ENCODE measurements at regions not wholly inside any gene's neighbourhood (a gene's known extent, or its start where the extent isn't known, plus 50 kb on each side); places are given as distances from the start of the nearest gene placed in this dataset.

DNA sequence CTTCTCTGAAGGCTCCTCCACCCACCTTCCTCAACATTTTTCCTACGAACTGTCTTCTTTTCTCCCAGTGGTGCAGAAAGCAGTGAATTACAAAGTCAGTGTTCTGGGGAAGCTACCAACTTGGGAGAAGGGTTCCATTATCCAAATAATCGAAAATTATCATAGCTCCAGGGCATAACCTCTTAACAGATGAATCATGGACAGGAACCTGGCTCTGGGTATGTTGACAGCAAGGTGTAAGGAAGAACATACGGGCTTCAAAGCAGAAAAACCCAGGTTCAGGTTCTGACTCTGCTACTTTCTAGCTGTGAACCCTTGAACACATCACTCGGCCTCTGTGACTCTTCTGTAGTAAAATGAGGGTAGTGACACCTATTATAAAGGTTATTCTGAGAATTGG lies 351.3 kb downstream of the ENC1 start:
- Histone ChIP-seq H3F3A (ENCODE audit: low read depth) (no peaks in the 10 kb centered on the region), H2AFZ (ENCODE audit: low read length) (no peak overlapping the region), H3K9me3 (ENCODE audit: insufficient read depth, low read depth, low read length) (no peaks in the 10 kb centered on the region), H3K36me3 (ENCODE audit: insufficient read depth, low read length) (no peaks in the 10 kb centered on the region), H3K79me2 (ENCODE audit: insufficient read depth, low read length) (no peaks in the 10 kb centered on the region), H3K27me3 (ENCODE audit: insufficient read depth, low read length, poor library complexity, severe bottlenecking) (no peaks in the 10 kb centered on the region), H3K9ac (ENCODE audit: low read depth, low read length, poor library complexity, severe bottlenecking) (no peak overlapping the region), H3K9me2 (replicated peaks; ENCODE audit: low read depth, low read length) (no peaks in the 10 kb centered on the region), H4K20me1 (ENCODE audit: insufficient read depth, low read length, poor library complexity, severe bottlenecking) (no peaks in the 10 kb centered on the region), H3K4me1 (ENCODE audit: insufficient read depth, low read length, poor library complexity, severe bottlenecking) (peaks cover 7% of the 10 kb centered on the region), H3K4me2 (ENCODE audit: low read depth, low read length, poor library complexity, severe bottlenecking) (no peak overlapping the region), H3K4me3 (ENCODE audit: low read length, poor library complexity, severe bottlenecking) (no peak overlapping the region)
- no peak for TF ChIP-seq EZH2phosphoT487 (IDR thresholded peaks at IDR 0.05; ENCODE audit: borderline replicate concordance)
- TF ChIP-seq, protein P1, sequence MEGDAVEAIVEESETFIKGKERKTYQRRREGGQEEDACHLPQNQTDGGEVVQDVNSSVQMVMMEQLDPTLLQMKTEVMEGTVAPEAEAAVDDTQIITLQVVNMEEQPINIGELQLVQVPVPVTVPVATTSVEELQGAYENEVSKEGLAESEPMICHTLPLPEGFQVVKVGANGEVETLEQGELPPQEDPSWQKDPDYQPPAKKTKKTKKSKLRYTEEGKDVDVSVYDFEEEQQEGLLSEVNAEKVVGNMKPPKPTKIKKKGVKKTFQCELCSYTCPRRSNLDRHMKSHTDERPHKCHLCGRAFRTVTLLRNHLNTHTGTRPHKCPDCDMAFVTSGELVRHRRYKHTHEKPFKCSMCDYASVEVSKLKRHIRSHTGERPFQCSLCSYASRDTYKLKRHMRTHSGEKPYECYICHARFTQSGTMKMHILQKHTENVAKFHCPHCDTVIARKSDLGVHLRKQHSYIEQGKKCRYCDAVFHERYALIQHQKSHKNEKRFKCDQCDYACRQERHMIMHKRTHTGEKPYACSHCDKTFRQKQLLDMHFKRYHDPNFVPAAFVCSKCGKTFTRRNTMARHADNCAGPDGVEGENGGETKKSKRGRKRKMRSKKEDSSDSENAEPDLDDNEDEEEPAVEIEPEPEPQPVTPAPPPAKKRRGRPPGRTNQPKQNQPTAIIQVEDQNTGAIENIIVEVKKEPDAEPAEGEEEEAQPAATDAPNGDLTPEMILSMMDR (conservative IDR thresholded peaks at IDR 0.05; ENCODE audit: low read length) = no peak

DNA sequence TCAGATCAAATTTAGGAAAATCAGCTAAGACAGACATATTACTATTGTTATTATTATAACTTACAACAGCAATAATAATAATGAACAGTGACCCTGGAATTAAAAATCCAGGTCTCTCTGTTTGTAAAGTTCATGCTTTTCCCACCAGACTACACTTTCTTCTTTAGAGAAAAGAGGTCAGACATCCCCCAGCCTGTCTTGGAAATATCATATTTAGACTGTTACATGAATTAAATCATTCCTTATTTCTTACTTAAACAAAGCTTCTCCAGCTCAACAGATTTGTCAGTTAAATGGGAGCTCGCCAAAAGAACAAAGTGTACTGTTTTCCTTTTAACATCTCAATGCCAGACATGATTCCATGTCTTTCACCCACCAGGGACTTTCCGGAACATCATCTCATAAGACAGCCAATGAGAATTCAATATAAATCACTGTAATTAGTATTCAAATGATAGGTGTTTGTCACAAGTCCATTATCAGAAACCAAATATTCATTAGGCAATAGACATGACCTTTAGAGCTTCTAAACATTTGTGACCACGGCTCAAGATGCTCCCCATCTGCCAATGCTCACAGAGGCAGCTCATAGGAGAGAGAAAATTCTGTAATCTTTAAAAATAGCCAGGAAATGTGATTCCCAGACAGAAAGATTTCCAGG lies 351.9 kb downstream of the ENC1 start:
- TF ChIP-seq EZH2phosphoT487 (IDR thresholded peaks at IDR 0.05; ENCODE audit: borderline replicate concordance) = no peak
- TF ChIP-seq, protein P1 (conservative IDR thresholded peaks at IDR 0.05; ENCODE audit: low read length) = no peak

DNA sequence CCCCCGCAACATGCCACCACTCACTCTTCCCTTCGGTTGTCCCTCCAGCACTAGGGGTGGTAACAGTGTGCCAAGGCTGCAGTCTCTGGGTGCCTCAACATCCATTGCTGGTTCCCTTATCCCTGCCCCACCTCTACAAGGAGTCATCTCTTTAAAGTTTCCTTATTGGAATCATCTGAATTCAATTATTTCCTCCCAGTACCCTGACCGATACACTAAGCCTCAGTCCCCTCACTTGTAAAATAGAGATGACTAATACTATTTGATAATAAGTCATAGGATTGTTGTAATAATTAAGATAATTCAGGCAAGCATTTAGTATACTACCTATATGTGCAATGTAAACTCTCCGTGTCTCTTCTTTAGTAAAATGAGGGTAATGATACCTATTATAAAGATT lies 352.5 kb downstream of the ENC1 start:
- H3K9ac ChIP-seq (ENCODE audit: low read depth, low read length, poor library complexity, severe bottlenecking) = no peak overlapping the region
- no peak for TF ChIP-seq EZH2phosphoT487 (IDR thresholded peaks at IDR 0.05; ENCODE audit: borderline replicate concordance)
- TF ChIP-seq, protein P1 (conservative IDR thresholded peaks at IDR 0.05; ENCODE audit: low read length) = no peak

More for the DNA sequence above, 351.9 kb downstream of the ENC1 start:
- Histone ChIP-seq H3K4me3 (ENCODE audit: low read length, poor library complexity, severe bottlenecking) (no peak overlapping the region), H3K9me3 (ENCODE audit: insufficient read depth, low read depth, low read length) (no peaks in the 10 kb centered on the region), H4K20me1 (ENCODE audit: insufficient read depth, low read length, poor library complexity, severe bottlenecking) (no peaks in the 10 kb centered on the region), H3F3A (ENCODE audit: low read depth) (no peaks in the 10 kb centered on the region), H3K4me1 (ENCODE audit: insufficient read depth, low read length, poor library complexity, severe bottlenecking) (peaks cover under 1% of the 10 kb centered on the region), H3K4me2 (ENCODE audit: low read depth, low read length, poor library complexity, severe bottlenecking) (no peak overlapping the region), H3K79me2 (ENCODE audit: insufficient read depth, low read length) (no peaks in the 10 kb centered on the region), H2AFZ (ENCODE audit: low read length) (no peak overlapping the region), H3K9ac (ENCODE audit: low read depth, low read length, poor library complexity, severe bottlenecking) (no peak overlapping the region), H3K9me2 (replicated peaks; ENCODE audit: low read depth, low read length) (no peaks in the 10 kb centered on the region), H3K36me3 (ENCODE audit: insufficient read depth, low read length) (no peaks in the 10 kb centered on the region), H3K27me3 (ENCODE audit: insufficient read depth, low read length, poor library complexity, severe bottlenecking) (no peaks in the 10 kb centered on the region)

More for the DNA sequence above, 352.5 kb downstream of the ENC1 start:
- Histone ChIP-seq H3K79me2 (ENCODE audit: insufficient read depth, low read length) (no peaks in the 10 kb centered on the region), H3K9me2 (replicated peaks; ENCODE audit: low read depth, low read length) (no peaks in the 10 kb centered on the region), H3F3A (ENCODE audit: low read depth) (no peaks in the 10 kb centered on the region), H3K36me3 (ENCODE audit: insufficient read depth, low read length) (no peaks in the 10 kb centered on the region), H4K20me1 (ENCODE audit: insufficient read depth, low read length, poor library complexity, severe bottlenecking) (no peaks in the 10 kb centered on the region), H3K4me1 (ENCODE audit: insufficient read depth, low read length, poor library complexity, severe bottlenecking) (no peaks in the 10 kb centered on the region), H3K9me3 (ENCODE audit: insufficient read depth, low read depth, low read length) (no peaks in the 10 kb centered on the region), H3K4me2 (ENCODE audit: low read depth, low read length, poor library complexity, severe bottlenecking) (no peak overlapping the region), H3K4me3 (ENCODE audit: low read length, poor library complexity, severe bottlenecking) (no peak overlapping the region), H2AFZ (ENCODE audit: low read length) (no peak overlapping the region), H3K27me3 (ENCODE audit: insufficient read depth, low read length, poor library complexity, severe bottlenecking) (no peaks in the 10 kb centered on the region)

All from Loucy (cell line).